ENCODE measurements at regions not wholly inside any gene's neighbourhood (a gene's known extent, or its start where the extent isn't known, plus 50 kb on each side); places are given as distances from the start of the nearest gene placed in this dataset.

GRCh38 chr4:35653451-35653850 is 590.9 kb downstream of the ARAP2 start:
- ChIA-PET POLR2A (no interaction called here), CTCF (no interaction called here)
- Mint-ChIP-seq H3K27ac (no peak overlapping the region), H3K36me3 (ENCODE audit: low read depth) (no peaks in the 10 kb centered on the region), H3K27me3 (no peaks in the 10 kb centered on the region), H3K9me3 (no peaks in the 10 kb centered on the region), H3K4me3 (no peak overlapping the region), H3K4me1 (ENCODE audit: low read depth) (no peaks in the 10 kb centered on the region)
- H3K4me1 ChIP-seq (ENCODE audit: insufficient read depth, low read length) = no peaks in the 10 kb centered on the region
- no peak overlapping the region for H3K4me3 ChIP-seq (ENCODE audit: low read length)
- no peak for TF ChIP-seq CTCF (IDR thresholded peaks at IDR 0.05)
- ATAC-seq (ENCODE audit: poor library complexity) (no peak), DNase-seq (no peak)
- intact Hi-C loops (cut with DNase I, micrococcal nuclease) = no loop called here
- H3K27me3 ChIP-seq (ENCODE audit: control insufficient read depth in 1 of 2, insufficient read depth in 2 of 2, low read length in 2 of 2) = no peaks in the 10 kb centered on the region
- H3K9me3 ChIP-seq (ENCODE audit: control insufficient read depth in 1 of 2, insufficient read depth in 1 of 2, low read length in 2 of 2) = peaks cover 0 to 5% of the 10 kb centered on the region in 2 experiments
- no peak overlapping the region for H3K27ac ChIP-seq (ENCODE audit: low read depth in 1 of 2, low read length in 2 of 2)
- H3K36me3 ChIP-seq (ENCODE audit: insufficient read depth, low read length) = no peaks in the 10 kb centered on the region

DNA sequence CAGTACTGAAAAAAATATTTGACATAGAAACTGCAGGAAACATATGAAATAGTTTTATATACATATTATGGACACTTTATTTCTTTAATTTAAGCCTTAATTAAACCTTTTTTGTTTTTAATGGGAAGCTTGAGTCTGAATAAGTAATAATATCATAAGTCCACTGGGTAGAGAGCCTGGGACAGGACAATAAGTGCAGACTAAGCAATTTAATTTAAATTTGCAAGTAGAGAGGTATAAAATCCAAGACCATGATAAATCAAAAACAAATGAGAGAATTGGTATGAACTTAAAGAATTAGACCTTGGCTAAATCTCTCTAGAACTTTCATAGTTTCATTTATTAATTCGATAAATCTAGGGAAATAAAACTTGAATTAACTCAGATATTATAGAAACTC is 571.2 kb downstream of the ARAP2 start:
- Histone ChIP-seq H3K36me3 (ENCODE audit: insufficient read depth, low read length) (no peaks in the 10 kb centered on the region), H3K4me3 (ENCODE audit: low read length) (no peak overlapping the region), H3K27ac (ENCODE audit: low read depth in 1 of 2, low read length in 2 of 2) (no peak overlapping the region), H3K9me3 (ENCODE audit: control insufficient read depth in 1 of 2, insufficient read depth in 1 of 2, low read length in 2 of 2) (no peaks in the 10 kb centered on the region), H3K4me1 (ENCODE audit: insufficient read depth, low read length) (no peaks in the 10 kb centered on the region), H3K27me3 (ENCODE audit: control insufficient read depth in 1 of 2, insufficient read depth in 2 of 2, low read length in 2 of 2) (no peaks in the 10 kb centered on the region)
- intact Hi-C loops (cut with DNase I, micrococcal nuclease) = no loop called here
- ATAC-seq (ENCODE audit: poor library complexity) (no peak), DNase-seq (no peak)
- TF ChIP-seq CTCF (IDR thresholded peaks at IDR 0.05) = no peak
- POLR2A ChIA-PET = no interaction called here
- CTCF ChIA-PET = no interaction called here
- Mint-ChIP-seq H3K27ac (no peak overlapping the region), H3K4me3 (no peak overlapping the region), H3K4me1 (ENCODE audit: low read depth) (no peaks in the 10 kb centered on the region), H3K36me3 (ENCODE audit: low read depth) (no peaks in the 10 kb centered on the region), H3K9me3 (no peaks in the 10 kb centered on the region), H3K27me3 (no peaks in the 10 kb centered on the region)

DNA sequence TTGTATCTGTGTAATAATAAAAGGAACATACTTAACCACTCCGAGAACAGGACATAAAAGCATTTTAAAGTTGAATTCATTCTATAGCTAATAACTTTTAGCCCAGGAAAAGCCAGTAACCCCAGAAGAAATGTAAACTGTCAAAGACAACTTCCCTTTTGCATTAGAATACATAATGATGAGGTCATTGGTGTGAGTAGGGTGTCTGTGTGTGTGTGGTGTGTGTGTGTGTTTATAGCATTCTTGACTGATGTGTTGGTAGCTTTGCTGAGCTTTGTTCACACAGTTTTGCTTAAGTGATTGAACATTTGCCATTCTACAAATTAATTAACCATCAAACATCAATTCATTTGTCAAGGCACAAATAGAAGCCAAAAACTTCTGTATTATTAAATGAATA is 559.6 kb downstream of the ARAP2 start:
- Histone ChIP-seq H3K9me3 (ENCODE audit: control insufficient read depth in 1 of 2, insufficient read depth in 1 of 2, low read length in 2 of 2) (no peaks in the 10 kb centered on the region), H3K36me3 (ENCODE audit: insufficient read depth, low read length) (no peaks in the 10 kb centered on the region), H3K4me3 (ENCODE audit: low read length) (no peak overlapping the region), H3K27ac (ENCODE audit: low read depth in 1 of 2, low read length in 2 of 2) (no peak overlapping the region), H3K27me3 (ENCODE audit: control insufficient read depth in 1 of 2, insufficient read depth in 2 of 2, low read length in 2 of 2) (no peaks in the 10 kb centered on the region), H3K4me1 (ENCODE audit: insufficient read depth, low read length) (no peaks in the 10 kb centered on the region)
- H3K27ac Mint-ChIP-seq = no peak overlapping the region
- ATAC-seq (ENCODE audit: poor library complexity) (no peak), DNase-seq (no peak)
- ChIA-PET POLR2A (no interaction called here), CTCF (no interaction called here)
- no peaks in the 10 kb centered on the region for H3K36me3 Mint-ChIP-seq (ENCODE audit: low read depth)
- no peak overlapping the region for H3K4me3 Mint-ChIP-seq
- H3K4me1 Mint-ChIP-seq (ENCODE audit: low read depth) = no peaks in the 10 kb centered on the region
- peaks cover 1% of the 10 kb centered on the region for H3K9me3 Mint-ChIP-seq
- H3K27me3 Mint-ChIP-seq = no peaks in the 10 kb centered on the region
- no peak for TF ChIP-seq CTCF (IDR thresholded peaks at IDR 0.05)
- intact Hi-C loops (cut with DNase I, micrococcal nuclease) = no loop called here
